HL-60 (cell line): ENCODE measurements at regions not wholly inside any gene's neighbourhood (a gene's known extent, or its start where the extent isn't known, plus 50 kb on each side); places are given as distances from the start of the nearest gene placed in this dataset.

ENCODE experiments used
- DNase-seq, 2 experiments: peaks; one replicate each; pipeline ENCODE4 v3.0.0-alpha.2; 2010 to 2020; ENCODE audit warnings: low read depth in 1 of 2, low spot score in 1 of 2
- H3K27ac ChIP-seq: fragments of 250-450 bp; sonication (Bioruptor Pico); replicated peaks from 2 replicates; pipeline ENCODE4 v1.5.1; 2020; ENCODE audit warnings: mild to moderate bottlenecking, moderate library complexity
- H3K27me3 ChIP-seq: fragments of 250-450 bp; sonication (Bioruptor Pico); 2 replicates; pipeline ENCODE4 v1.5.1; 2021; ENCODE audit warnings: mild to moderate bottlenecking, moderate library complexity; ENCODE audit not compliant: insufficient read depth, poor library complexity, severe bottlenecking
- H3K4me3 ChIP-seq: replicated peaks from 2 replicates; pipeline ENCODE4 v1.5.1; 2011; ENCODE audit warnings: mild to moderate bottlenecking, control low read depth, low read length; ENCODE audit not compliant: insufficient read depth
- CTCF ChIP-seq: IDR thresholded peaks from one replicate; pipeline ENCODE4 v1.5.1; 2011; ENCODE audit warnings: low read length, control low read depth, inconsistent platforms; ENCODE audit not compliant: insufficient read depth
- GABPA ChIP-seq: IDR thresholded peaks from 2 replicates; pipeline ENCODE4 v1.6.1; 2012; ENCODE audit warnings: low read depth
- POLR2AphosphoS5 ChIP-seq: IDR thresholded peaks from 2 replicates; pipeline ENCODE4 v1.6.1; 2012; ENCODE audit warnings: low read depth
- REST ChIP-seq: IDR thresholded peaks from 2 replicates; pipeline ENCODE4 v1.6.1; 2012; ENCODE audit warnings: low read depth; ENCODE audit not compliant: insufficient replicate concordance
- SPI1 ChIP-seq: IDR thresholded peaks from 2 replicates; pipeline ENCODE4 v1.6.1; 2012; ENCODE audit warnings: low read depth, mild to moderate bottlenecking, borderline replicate concordance

GRCh38 chr7:125173571-125173970, 243.9 kb upstream of the POT1 start:
- TF ChIP-seq SPI1 (no peak), CTCF (no peak), POLR2AphosphoS5 (no peak), REST (no peak)
- Histone ChIP-seq H3K27ac (no peak overlapping the region), H3K27me3 (no peaks in the 10 kb centered on the region), H3K4me3 (no peak overlapping the region)
- no peak for DNase-seq

GRCh38 chr7:125169088-125169487, 239.5 kb upstream of the POT1 start:
- H3K27me3 ChIP-seq: no peaks in the 10 kb centered on the region
- TF ChIP-seq SPI1 (no peak), CTCF (no peak), GABPA (no peak), POLR2AphosphoS5 (no peak), REST (no peak)
- no peak overlapping the region for H3K27ac ChIP-seq
- DNase-seq: no peak
- H3K4me3 ChIP-seq: no peak overlapping the region

- TF ChIP-seq GABPA (no peak), REST (no peak), SPI1 (no peak), POLR2AphosphoS5 (no peak), CTCF (no peak)
- Histone ChIP-seq H3K27me3 (no peaks in the 10 kb centered on the region), H3K27ac (no peak overlapping the region), H3K4me3 (no peak overlapping the region)
- no peak for DNase-seq
Measured at GRCh38 chr7:125154930-125155329, 225.3 kb upstream of the POT1 start.
